IMR-90 (cell line): ENCODE measurements at regions not wholly inside any gene's neighbourhood (a gene's known extent, or its start where the extent isn't known, plus 50 kb on each side); places are given as distances from the start of the nearest gene placed in this dataset.

Experiments
- ATAC-seq: fragments of 200-7000 bp; cut with Tn5 transposase; 2 replicates; pipeline ENCODE4 v1.9.1; 2020; ENCODE audit warnings: low read depth, mild to moderate bottlenecking, moderate library complexity
- BruUV-seq: library from RNA; stranded (reverse); fragments of 400-500 nt; replicated peaks from 2 replicates; lab custom pipeline; 2021; lab: Mats Ljungman, UMichigan
- CTCF ChIA-PET: fragments of 300-600 bp; formaldehyde crosslinking; extraction: SDS; loops from one replicate; lab custom pipeline; 2021; ENCODE audit warnings: antibody characterized with exemption; lab: Yijun Ruan, JAX
- POLR2A ChIA-PET: fragments of 300-600 bp; sonication (Branson Sonifier 250); formaldehyde crosslinking; loops from one replicate; lab custom pipeline; 2022; ENCODE audit warnings: antibody characterized with exemption; ENCODE audit not compliant: unreplicated experiment; lab: Charles Lee
- DNase-seq: peaks from one replicate; pipeline ENCODE4 v3.0.0; 2013
- H2AFZ ChIP-seq: replicated peaks from 2 replicates; pipeline ENCODE3; 2013; ENCODE audit warnings: low read length, mild to moderate bottlenecking; ENCODE audit not compliant: poor library complexity
- H2AK5ac ChIP-seq: 2 replicates; pipeline ENCODE4 v1.6.1; 2013; ENCODE audit warnings: low read depth, low read length, inconsistent platforms
- H2AK9ac ChIP-seq: replicated peaks from 2 replicates; pipeline ENCODE3; 2013; ENCODE audit warnings: mild to moderate bottlenecking, low read depth, low read length, moderate library complexity; ENCODE audit not compliant: poor library complexity
- H2BK120ac ChIP-seq: 2 replicates; pipeline ENCODE4 v1.6.1; 2013; ENCODE audit warnings: low read depth, low read length, inconsistent platforms
- H2BK15ac ChIP-seq: 3 replicates; pipeline ENCODE4 v1.6.1; 2013; ENCODE audit warnings: low read depth, low read length, inconsistent platforms
- H2BK20ac ChIP-seq: 2 replicates; pipeline ENCODE4 v1.6.1; 2013; ENCODE audit warnings: low read depth, mild to moderate bottlenecking, inconsistent platforms, low read length, moderate library complexity
- H2BK5ac ChIP-seq: 2 replicates; pipeline ENCODE4 v1.6.1; 2013; ENCODE audit warnings: mild to moderate bottlenecking, low read depth, low read length, inconsistent platforms; ENCODE audit not compliant: poor library complexity, severe bottlenecking
- H3K14ac ChIP-seq: replicated peaks from 2 replicates; pipeline ENCODE4 v1.6.1; 2013; ENCODE audit warnings: low read depth, low read length, inconsistent platforms
- H3K18ac ChIP-seq: 2 replicates; pipeline ENCODE4 v1.6.1; 2013; ENCODE audit warnings: low read depth, low read length, control low read depth
- H3K23ac ChIP-seq: 2 replicates; pipeline ENCODE4 v1.6.1; 2013; ENCODE audit warnings: low read depth, low read length, inconsistent platforms
- H3K27ac ChIP-seq: 2 replicates; pipeline ENCODE4 v1.5.1; 2013; ENCODE audit warnings: mild to moderate bottlenecking, control low read depth, low read length; ENCODE audit not compliant: insufficient read depth
- H3K27me3 ChIP-seq: 2 replicates; pipeline ENCODE4 v1.6.1; 2013; ENCODE audit warnings: low read length; ENCODE audit not compliant: control insufficient read depth, insufficient read depth
- H3K36me3 ChIP-seq: 2 replicates; pipeline ENCODE4 v1.6.1; 2013; ENCODE audit warnings: low read length, mixed read lengths; ENCODE audit not compliant: control insufficient read depth, insufficient read depth
- H3K4ac ChIP-seq: 2 replicates; pipeline ENCODE4 v1.6.1; 2013; ENCODE audit warnings: low read depth, low read length, inconsistent platforms
- H3K4me1 ChIP-seq: 2 replicates; pipeline ENCODE4 v1.6.1; 2013; ENCODE audit warnings: low read length, mixed read lengths; ENCODE audit not compliant: control insufficient read depth, insufficient read depth
- H3K4me2 ChIP-seq: 2 replicates; pipeline ENCODE4 v1.6.1; 2013; ENCODE audit warnings: low read depth, mild to moderate bottlenecking, control low read depth, low read length, moderate library complexity
- H3K4me3 ChIP-seq: 2 replicates; pipeline ENCODE4 v1.5.1; 2013; ENCODE audit warnings: low read depth, mild to moderate bottlenecking, control low read depth, low read length, moderate library complexity; ENCODE audit not compliant: insufficient read depth
- H3K56ac ChIP-seq: 2 replicates; pipeline ENCODE4 v1.6.1; 2013; ENCODE audit warnings: low read length, inconsistent platforms; ENCODE audit not compliant: insufficient read depth; ENCODE audit errors: extremely low read depth
- H3K79me1 ChIP-seq, 2 experiments: 2 replicates each; pipeline ENCODE4 v1.6.1; 2013; ENCODE audit warnings: low read length in 2 of 2, inconsistent platforms in 1 of 2, low read depth in 1 of 2
- H3K9ac ChIP-seq: 2 replicates; pipeline ENCODE4 v1.6.1; 2013; ENCODE audit warnings: low read depth, low read length, control low read depth
- H3K9me1 ChIP-seq: 2 replicates; pipeline ENCODE4 v1.6.1; 2013; ENCODE audit warnings: low read length, inconsistent platforms; ENCODE audit not compliant: insufficient read depth
- H3K9me3 ChIP-seq: 2 replicates; pipeline ENCODE4 v1.6.1; 2013; ENCODE audit warnings: low read length; ENCODE audit not compliant: control insufficient read depth, insufficient read depth
- H4K20me1 ChIP-seq: 2 replicates; pipeline ENCODE4 v1.6.1; 2013; ENCODE audit warnings: low read length, inconsistent platforms; ENCODE audit not compliant: insufficient read depth
- H4K5ac ChIP-seq: 2 replicates; pipeline ENCODE4 v1.6.1; 2013; ENCODE audit warnings: mild to moderate bottlenecking, low read depth, low read length, control low read depth
- H4K8ac ChIP-seq, 2 experiments: 2 replicates each; pipeline ENCODE4 v1.6.1; 2013; ENCODE audit warnings: low read depth in 2 of 2, low read length in 2 of 2, control low read depth in 1 of 2, inconsistent platforms in 1 of 2
- H4K91ac ChIP-seq: 2 replicates; pipeline ENCODE4 v1.6.1; 2013; ENCODE audit warnings: low read depth, low read length, inconsistent platforms; ENCODE audit not compliant: insufficient read depth
- CEBPB ChIP-seq: IDR thresholded peaks from 2 replicates; pipeline ENCODE4 v1.6.1; 2012; ENCODE audit warnings: low read depth, low read length, improper control_type of control experiment
- FOS ChIP-seq: fragments of 150-350 bp; IDR thresholded peaks from 2 replicates; pipeline ENCODE4 v1.6.1; 2016; ENCODE audit warnings: low read depth, low read length
- MAZ ChIP-seq: IDR thresholded peaks from 2 replicates; pipeline ENCODE4 v1.6.1; 2012; ENCODE audit warnings: low read depth, mild to moderate bottlenecking, low read length, improper control_type of control experiment, moderate library complexity, borderline replicate concordance
- MXI1 ChIP-seq: IDR thresholded peaks from 2 replicates; pipeline ENCODE4 v1.6.1; 2012; ENCODE audit warnings: low read depth, mild to moderate bottlenecking, low read length, moderate library complexity, borderline replicate concordance
- NFE2L2 ChIP-seq: fragments of 150-350 bp; IDR thresholded peaks from 2 replicates; pipeline ENCODE4 v1.6.1; 2016; ENCODE audit warnings: low read depth, mild to moderate bottlenecking, low read length
- POLR2A ChIP-seq: IDR thresholded peaks from 2 replicates; pipeline ENCODE4 v1.6.1; 2012; ENCODE audit warnings: mild to moderate bottlenecking, low read depth, low read length
- RAD21 ChIP-seq: IDR thresholded peaks from 2 replicates; pipeline ENCODE4 v1.6.1; 2012; ENCODE audit warnings: low read length, improper control_type of control experiment
- SMC3 ChIP-seq: fragments of 150-350 bp; IDR thresholded peaks from 2 replicates; pipeline ENCODE4 v1.6.1; 2016; ENCODE audit warnings: low read depth, mild to moderate bottlenecking, antibody characterized with exemption, low read length, moderate library complexity
- WGBS, 2 experiments: methylation state at CpG; one replicate each; pipeline versions ENCODE4 v1.1.5 to v1.1.7; 2013; ENCODE audit warnings: missing lambda C conversion rate in 2 of 2; ENCODE audit not compliant: insufficient read length in 1 of 2; ENCODE audit errors: extremely low coverage in 2 of 2; 5-methylcytosine and 5-hydroxymethylcytosine counted together
- dilution Hi-C: fragments of 300-500 bp; cut with HindIII; formaldehyde crosslinking; loops from one replicate; pipeline ENCODE4 v1.14.3; 2018; ENCODE audit warnings: low sequenced_read_pairs; ENCODE audit not compliant: unreplicated experiment
- in situ Hi-C: fragments of 300-500 bp; cut with MboI; formaldehyde crosslinking; loops from 3 replicates; pipeline ENCODE4 v1.14.3; 2019; ENCODE audit warnings: low sequenced_read_pairs, inconsistent platforms, mixed read lengths
- intact Hi-C: fragments of 100-400 bp; cut with micrococcal nuclease; formaldehyde crosslinking; loops from 2 replicates; pipeline ENCODE4 v1.10.0; 2022
- TF ChIP-seq, protein P1 (sequence below): fragments of 150-350 bp; IDR thresholded peaks from 2 replicates; pipeline ENCODE4 v1.6.1; 2017; ENCODE audit warnings: mild to moderate bottlenecking, antibody characterized with exemption, low read length, low read depth
- TF ChIP-seq, protein P2 (sequence below): conservative IDR thresholded peaks from 2 replicates; pipeline ENCODE4 v1.5.1; 2012; ENCODE audit warnings: mild to moderate bottlenecking, low read depth, low read length, improper control_type of control experiment

DNA sequence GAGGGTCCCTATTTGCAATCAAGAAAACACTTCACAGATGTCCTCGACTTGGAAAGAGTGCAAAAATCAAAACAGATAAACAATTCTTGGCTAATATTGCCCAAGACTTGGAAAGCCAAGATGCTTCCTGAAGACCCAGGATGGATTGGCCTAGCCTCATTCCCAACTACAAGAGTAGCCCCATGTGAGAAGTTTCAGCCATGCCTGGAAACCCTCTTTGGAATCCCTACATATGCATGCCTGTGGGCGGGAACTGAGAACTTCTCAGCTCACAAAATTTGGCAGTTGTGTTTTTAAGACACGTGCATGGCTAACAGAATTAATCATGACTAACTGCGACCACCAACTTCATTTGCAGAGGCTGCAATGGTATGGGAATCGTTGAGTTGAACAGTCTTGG is 283.2 kb upstream of the TBX3 start:
- H2BK5ac ChIP-seq = no peak overlapping the region
- H2AK5ac ChIP-seq = no peak overlapping the region
- H4K8ac ChIP-seq = no peak overlapping the region
- in situ Hi-C loops (no loop called here), dilution Hi-C loops (no loop called here), intact Hi-C loops (no loop called here)
- no peak overlapping the region for H2AK9ac ChIP-seq
- no peaks in the 10 kb centered on the region for H4K20me1 ChIP-seq
- no peak overlapping the region for H3K9ac ChIP-seq
- H3K27me3 ChIP-seq = no peaks in the 10 kb centered on the region
- H3K79me1 ChIP-seq = no peaks in the 10 kb centered on the region
- H3K18ac ChIP-seq = no peak overlapping the region
- DNase-seq (no peak), ATAC-seq (no peak)
- no peak overlapping the region for H3K56ac ChIP-seq
- ChIA-PET POLR2A (no interaction called here), CTCF (interaction anchor here (1.2 kb wide), 1 partner anchor 9 kb away, joined by 3 read pairs; no protein-coding TSS in a partner anchor)
- no peak overlapping the region for H3K14ac ChIP-seq
- H3K23ac ChIP-seq = no peak overlapping the region
- no peak for TF ChIP-seq MXI1
- TF ChIP-seq FOS = no peak
- no peak for TF ChIP-seq POLR2A
- TF ChIP-seq NFE2L2 = no peak
- no peak for TF ChIP-seq SMC3
- TF ChIP-seq, protein P1, sequence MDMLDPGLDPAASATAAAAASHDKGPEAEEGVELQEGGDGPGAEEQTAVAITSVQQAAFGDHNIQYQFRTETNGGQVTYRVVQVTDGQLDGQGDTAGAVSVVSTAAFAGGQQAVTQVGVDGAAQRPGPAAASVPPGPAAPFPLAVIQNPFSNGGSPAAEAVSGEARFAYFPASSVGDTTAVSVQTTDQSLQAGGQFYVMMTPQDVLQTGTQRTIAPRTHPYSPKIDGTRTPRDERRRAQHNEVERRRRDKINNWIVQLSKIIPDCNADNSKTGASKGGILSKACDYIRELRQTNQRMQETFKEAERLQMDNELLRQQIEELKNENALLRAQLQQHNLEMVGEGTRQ = no peak
- TF ChIP-seq, protein P2, sequence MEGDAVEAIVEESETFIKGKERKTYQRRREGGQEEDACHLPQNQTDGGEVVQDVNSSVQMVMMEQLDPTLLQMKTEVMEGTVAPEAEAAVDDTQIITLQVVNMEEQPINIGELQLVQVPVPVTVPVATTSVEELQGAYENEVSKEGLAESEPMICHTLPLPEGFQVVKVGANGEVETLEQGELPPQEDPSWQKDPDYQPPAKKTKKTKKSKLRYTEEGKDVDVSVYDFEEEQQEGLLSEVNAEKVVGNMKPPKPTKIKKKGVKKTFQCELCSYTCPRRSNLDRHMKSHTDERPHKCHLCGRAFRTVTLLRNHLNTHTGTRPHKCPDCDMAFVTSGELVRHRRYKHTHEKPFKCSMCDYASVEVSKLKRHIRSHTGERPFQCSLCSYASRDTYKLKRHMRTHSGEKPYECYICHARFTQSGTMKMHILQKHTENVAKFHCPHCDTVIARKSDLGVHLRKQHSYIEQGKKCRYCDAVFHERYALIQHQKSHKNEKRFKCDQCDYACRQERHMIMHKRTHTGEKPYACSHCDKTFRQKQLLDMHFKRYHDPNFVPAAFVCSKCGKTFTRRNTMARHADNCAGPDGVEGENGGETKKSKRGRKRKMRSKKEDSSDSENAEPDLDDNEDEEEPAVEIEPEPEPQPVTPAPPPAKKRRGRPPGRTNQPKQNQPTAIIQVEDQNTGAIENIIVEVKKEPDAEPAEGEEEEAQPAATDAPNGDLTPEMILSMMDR = no peak
- TF ChIP-seq CEBPB = no peak
- TF ChIP-seq MAZ = no peak
- TF ChIP-seq RAD21 = no peak
- no peak overlapping the region for H2BK15ac ChIP-seq
- H2AFZ ChIP-seq = no peak overlapping the region
- no peak overlapping the region for H3K4me3 ChIP-seq
- peaks cover 2% of the 10 kb centered on the region; the same call in 1 of the 2 replicates for H3K9me3 ChIP-seq
- H3K4me1 ChIP-seq = no peaks in the 10 kb centered on the region
- H2BK120ac ChIP-seq = no peak overlapping the region
- no TSS peak for BruUV-seq
- H4K5ac ChIP-seq = no peak overlapping the region
- no peak overlapping the region for H3K4me2 ChIP-seq
- WGBS, 2 experiments = 17% methylated on average over 1 of the region's 5 CpGs; no CpG with 5 or more reads in 1 of the 2 experiments
- H4K91ac ChIP-seq = no peak overlapping the region
- H2BK20ac ChIP-seq = no peak overlapping the region
- H3K9me1 ChIP-seq = no peaks in the 10 kb centered on the region
- no peaks in the 10 kb centered on the region for H3K36me3 ChIP-seq
- H3K4ac ChIP-seq = no peak overlapping the region
- no peak overlapping the region for H3K27ac ChIP-seq
